GM20000 (cell line): ENCODE measurements at regions not wholly inside any gene's neighbourhood (a gene's known extent, or its start where the extent isn't known, plus 50 kb on each side); places are given as distances from the start of the nearest gene placed in this dataset.

Source experiments
- DNase-seq: peaks from one replicate; pipeline ENCODE4 v3.0.0; 2012; ENCODE audit warnings: low spot score
- TF ChIP-seq, protein P1 (sequence below): IDR thresholded peaks from 2 replicates; pipeline ENCODE4 v1.5.1; 2012; ENCODE audit warnings: mild to moderate bottlenecking, control low read depth; ENCODE audit errors: extremely low read depth, missing control alignments

- TF ChIP-seq, protein P1, sequence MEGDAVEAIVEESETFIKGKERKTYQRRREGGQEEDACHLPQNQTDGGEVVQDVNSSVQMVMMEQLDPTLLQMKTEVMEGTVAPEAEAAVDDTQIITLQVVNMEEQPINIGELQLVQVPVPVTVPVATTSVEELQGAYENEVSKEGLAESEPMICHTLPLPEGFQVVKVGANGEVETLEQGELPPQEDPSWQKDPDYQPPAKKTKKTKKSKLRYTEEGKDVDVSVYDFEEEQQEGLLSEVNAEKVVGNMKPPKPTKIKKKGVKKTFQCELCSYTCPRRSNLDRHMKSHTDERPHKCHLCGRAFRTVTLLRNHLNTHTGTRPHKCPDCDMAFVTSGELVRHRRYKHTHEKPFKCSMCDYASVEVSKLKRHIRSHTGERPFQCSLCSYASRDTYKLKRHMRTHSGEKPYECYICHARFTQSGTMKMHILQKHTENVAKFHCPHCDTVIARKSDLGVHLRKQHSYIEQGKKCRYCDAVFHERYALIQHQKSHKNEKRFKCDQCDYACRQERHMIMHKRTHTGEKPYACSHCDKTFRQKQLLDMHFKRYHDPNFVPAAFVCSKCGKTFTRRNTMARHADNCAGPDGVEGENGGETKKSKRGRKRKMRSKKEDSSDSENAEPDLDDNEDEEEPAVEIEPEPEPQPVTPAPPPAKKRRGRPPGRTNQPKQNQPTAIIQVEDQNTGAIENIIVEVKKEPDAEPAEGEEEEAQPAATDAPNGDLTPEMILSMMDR, result no peak
- no peak for DNase-seq
Observed at GRCh38 chr9:30197453-30197852, 2187.0 kb upstream of the ACO1 start.

DNA sequence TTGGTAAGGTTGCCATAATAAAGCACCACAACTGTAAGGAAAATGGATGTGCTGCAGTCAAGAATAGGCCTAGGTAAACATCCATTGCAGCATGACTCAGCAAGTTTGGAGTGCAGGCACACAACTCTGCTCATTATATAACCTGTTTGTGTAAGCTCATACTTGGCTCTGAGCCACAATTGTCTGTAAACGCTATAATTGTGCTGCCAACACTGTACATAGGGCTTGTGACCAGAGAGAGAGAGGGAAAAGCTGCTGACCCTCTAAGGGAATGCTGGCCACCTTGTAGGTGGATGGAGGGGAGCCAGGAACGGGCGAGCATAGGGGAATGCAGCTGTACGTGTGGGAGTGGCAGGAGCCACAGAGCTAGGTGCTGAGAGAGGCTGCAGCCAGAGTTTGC lies 2186.5 kb upstream of the ACO1 start:
- no peak for DNase-seq
- TF ChIP-seq, protein P1, result no peak

DNA sequence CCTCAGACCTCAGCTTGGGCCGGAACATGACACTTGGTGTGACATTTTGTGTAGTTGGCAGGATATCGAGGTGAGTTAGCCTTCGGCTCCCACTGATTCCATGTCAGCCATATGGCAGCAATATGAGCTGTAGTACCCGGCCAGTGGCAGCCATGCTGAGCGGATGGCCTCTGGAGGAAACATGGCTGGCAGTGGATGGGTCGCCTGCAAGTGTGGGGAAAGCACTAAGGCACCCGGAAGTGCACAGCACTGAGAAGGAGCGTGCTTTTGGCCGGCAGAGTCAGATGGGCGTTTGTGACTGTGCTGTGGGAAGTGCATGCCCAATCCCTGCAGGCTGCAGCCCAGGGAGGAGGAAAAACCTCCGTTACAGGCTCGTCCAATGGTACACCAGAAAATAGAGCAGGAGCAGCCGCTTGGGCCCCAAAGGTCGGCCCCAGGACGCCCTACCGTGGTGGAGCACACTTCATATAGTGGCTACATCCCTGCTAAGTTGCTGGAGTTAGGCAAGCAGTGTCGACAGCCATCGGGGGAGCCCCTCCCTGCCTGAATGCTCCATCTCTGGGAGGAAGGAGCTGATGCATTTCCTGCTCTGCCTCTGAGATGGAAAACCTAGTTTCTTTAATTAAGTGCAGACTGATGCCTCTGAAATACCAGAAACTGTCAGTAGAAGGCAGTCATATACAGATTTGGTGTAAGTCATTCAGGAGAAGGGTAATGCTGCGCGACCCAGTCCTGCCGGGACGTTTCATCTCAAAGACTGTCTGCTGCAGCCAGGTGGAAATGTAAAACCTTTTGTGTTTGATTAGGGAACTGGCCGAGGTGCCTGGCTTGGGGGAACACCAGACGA lies 2185.8 kb upstream of the ACO1 start:
- DNase-seq, result no peak
- TF ChIP-seq, protein P1, result no peak

- no peak for DNase-seq
- TF ChIP-seq, protein P1, result no peak
Observed at GRCh38 chr9:30201024-30201423, 2183.4 kb upstream of the ACO1 start.

- no peak for DNase-seq
- TF ChIP-seq, protein P1, result no peak
Observed at GRCh38 chr9:30235068-30235467, 2149.4 kb upstream of the ACO1 start.

DNA sequence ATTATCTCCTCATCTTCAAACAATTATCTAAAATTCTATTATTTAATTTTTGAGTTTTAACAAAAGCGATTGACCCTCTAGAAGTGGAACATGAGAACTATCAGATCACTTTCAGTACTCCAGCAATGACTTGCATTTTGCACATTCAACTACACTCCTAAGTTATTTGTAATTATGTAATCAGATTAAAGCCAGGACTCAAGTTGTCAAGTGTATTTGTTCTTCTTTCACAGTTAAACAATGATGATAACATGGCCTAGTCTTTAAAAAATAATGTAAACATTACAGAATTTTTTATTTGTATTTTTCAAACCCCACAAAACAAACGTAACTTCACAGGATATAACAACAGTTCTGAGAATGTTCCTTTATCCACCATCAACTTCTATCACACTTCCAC lies 2148.9 kb upstream of the ACO1 start:
- DNase-seq, result no peak
- TF ChIP-seq, protein P1, result no peak

- TF ChIP-seq, protein P1, result no peak
- DNase-seq, result no peak
Observed at GRCh38 chr9:30239878-30240277, 2144.6 kb upstream of the ACO1 start.
